PC-3 (cell line): ENCODE measurements at regions not wholly inside any gene's neighbourhood (a gene's known extent, or its start where the extent isn't known, plus 50 kb on each side); places are given as distances from the start of the nearest gene placed in this dataset.

Source experiments
- CTCF ChIP-seq: fragments of 300-600 bp; sonication (generic); conservative IDR thresholded peaks from 2 replicates; pipeline ENCODE4 v1.5.1; 2017; ENCODE audit warnings: antibody characterized with exemption, low read depth, mild to moderate bottlenecking, low read length
- EZH2 ChIP-seq: fragments of 300-600 bp; sonication (generic); IDR thresholded peaks from one replicate; pipeline ENCODE4 v1.6.1; 2017; ENCODE audit warnings: antibody characterized with exemption, mild to moderate bottlenecking, low read length; ENCODE audit not compliant: unreplicated experiment

- TF ChIP-seq CTCF (no peak), EZH2 (no peak)
These were observed 291.7 kb upstream of the SATB1 start for GRCh38 chr3:18716821-18717220.
